ENCODE measurements at regions not wholly inside any gene's neighbourhood (a gene's known extent, or its start where the extent isn't known, plus 50 kb on each side); places are given as distances from the start of the nearest gene placed in this dataset.

- no peak overlapping the region for H2AFZ ChIP-seq (ENCODE audit: low read depth, low read length)
- no peak overlapping the region for H3K4me2 ChIP-seq (ENCODE audit: insufficient read depth, low read length)
- no peaks in the 10 kb centered on the region for H3K27me3 ChIP-seq (ENCODE audit: control insufficient read depth in 2 of 2, insufficient read depth in 2 of 2, low read length in 2 of 2)
- intact Hi-C loops (cut with micrococcal nuclease) (no loop called here), in situ Hi-C loops (cut with MboI) (no loop called here)
- no peak overlapping the region for H3K27ac ChIP-seq (ENCODE audit: extremely low read depth, low read depth, low read length)
- no peak overlapping the region for H3K9ac ChIP-seq (ENCODE audit: insufficient read depth in 1 of 2, low read depth in 2 of 2, low read length in 2 of 2)
- TF ChIP-seq GTF3C2 (IDR thresholded peaks at IDR 0.05; ENCODE audit: borderline replicate concordance, extremely low read depth, insufficient read length) (no peak), MXD1 (CRISPR knock-in tag; IDR thresholded peaks at IDR 0.05; ENCODE audit: borderline replicate concordance, poor library complexity, severe bottlenecking) (no peak), CBX8 (IDR thresholded peaks at IDR 0.05; ENCODE audit: borderline replicate concordance, extremely low read depth, low read depth, low read length, poor library complexity, severe bottlenecking) (no peak), CC2D1A (IDR thresholded peaks at IDR 0.05) (no peak), NFIX (CRISPR knock-in tag; IDR thresholded peaks at IDR 0.05; ENCODE audit: low read depth) (no peak), NELFE (IDR thresholded peaks at IDR 0.05; ENCODE audit: insufficient read depth, insufficient read length) (no peak), MTF1 (CRISPR knock-in tag; IDR thresholded peaks at IDR 0.05; ENCODE audit: borderline replicate concordance) (no peak), ELK1 (CRISPR knock-in tag; IDR thresholded peaks at IDR 0.05) (no peak)
- WGBS (ENCODE audit: insufficient coverage, low coverage, missing lambda C conversion rate), result 22% methylated on average over 3 of the region's 3 CpGs
- no TSS peak for BruUV-seq (replicated peaks)
- 0 out of 2 replicates have a peak, but pooled peaks cover 2% of the 10 kb centered on the region for H3K9me3 ChIP-seq (replicated peaks; ENCODE audit: control insufficient read depth, insufficient read depth, low read depth, low read length)
- no peaks in the 10 kb centered on the region for H3K36me3 ChIP-seq (ENCODE audit: control insufficient read depth, insufficient read depth, low read length)
- no peak for ATAC-seq
- ChIA-PET POLR2A (no interaction called here), CTCF (ENCODE audit: low intra/inter-chr PET ratio) (no interaction called here)
- no peak for DNase-seq (ENCODE audit: extremely low read depth in 1 of 4, low spot score in 3 of 4)
- no peaks in the 10 kb centered on the region for H3K9me1 ChIP-seq (ENCODE audit: control insufficient read depth, insufficient read depth, low read length)
- H3K4me3 ChIP-seq, result no peak overlapping the region
- no peak for FAIRE-seq
- H4K20me1 ChIP-seq (replicated peaks; ENCODE audit: control insufficient read depth, insufficient read depth, low read length), result no peaks in the 10 kb centered on the region
- no peaks in the 10 kb centered on the region; a peak in 1 of 5 replicates for H3K4me1 ChIP-seq (replicated peaks in 1 of 2; ENCODE audit: control insufficient read depth in 2 of 2, insufficient read depth in 2 of 2, low read length in 2 of 2)
- H3K79me2 ChIP-seq (ENCODE audit: control insufficient read depth, insufficient read depth, low read length), result no peaks in the 10 kb centered on the region
These were observed 332.6 kb downstream of the DTHD1 start for GRCh38 chr4:36614011-36614410.
